Karpas-422 (cell line): ENCODE measurements at regions not wholly inside any gene's neighbourhood (a gene's known extent, or its start where the extent isn't known, plus 50 kb on each side); places are given as distances from the start of the nearest gene placed in this dataset.

Experiments
- DNase-seq: peaks from one replicate; pipeline ENCODE4 v3.0.0-alpha.2; 2015
- H2AFZ ChIP-seq: fragments of 200-600 bp; sonication (generic); 2 replicates; pipeline ENCODE4 v1.6.1; 2014; ENCODE audit warnings: antibody characterized with exemption, low read length, mixed read lengths
- H3K27ac ChIP-seq: fragments of 200-600 bp; sonication (generic); 2 replicates; pipeline ENCODE4 v1.5.1; 2014; ENCODE audit warnings: mild to moderate bottlenecking, low read length, moderate library complexity
- H3K27me3 ChIP-seq: fragments of 200-600 bp; sonication (generic); 2 replicates; pipeline ENCODE4 v1.6.1; 2014; ENCODE audit warnings: low read length, mixed read lengths
- H3K36me3 ChIP-seq: fragments of 200-600 bp; sonication (generic); 2 replicates; pipeline ENCODE4 v1.6.1; 2014; ENCODE audit warnings: low read length, mixed read lengths; ENCODE audit not compliant: insufficient read depth
- H3K4me1 ChIP-seq: fragments of 200-600 bp; sonication (generic); 2 replicates; pipeline ENCODE4 v1.6.1; 2014; ENCODE audit warnings: mild to moderate bottlenecking, low read length, mixed read lengths
- H3K4me2 ChIP-seq: fragments of 200-600 bp; sonication (generic); 2 replicates; pipeline ENCODE4 v1.6.1; 2014; ENCODE audit warnings: low read length, low read depth, mild to moderate bottlenecking; ENCODE audit not compliant: poor library complexity, severe bottlenecking
- H3K4me3 ChIP-seq: fragments of 200-600 bp; sonication (generic); 2 replicates; pipeline ENCODE4 v1.5.1; 2014; ENCODE audit warnings: mild to moderate bottlenecking, antibody characterized with exemption, low read length, mixed read lengths
- H3K79me2 ChIP-seq: fragments of 200-600 bp; sonication (generic); 2 replicates; pipeline ENCODE4 v1.6.1; 2014; ENCODE audit warnings: mild to moderate bottlenecking, low read length, mixed read lengths
- H3K9ac ChIP-seq: fragments of 200-600 bp; sonication (generic); 2 replicates; pipeline ENCODE4 v1.6.0; 2014; ENCODE audit warnings: low read length
- H3K9me2 ChIP-seq: fragments of 200-600 bp; sonication (generic), shearing (Covaris generic); replicated peaks from 2 replicates; pipeline ENCODE4 v1.6.0; 2014; ENCODE audit warnings: mild to moderate bottlenecking, low read length, moderate library complexity; ENCODE audit not compliant: insufficient read depth
- H3K9me3 ChIP-seq: fragments of 300-700, 200-600 bp; sonication (generic); 2 replicates; pipeline ENCODE4 v1.6.1; 2014; ENCODE audit warnings: low read length, mixed read lengths
- H4K20me1 ChIP-seq: fragments of 200-600 bp; sonication (generic); 2 replicates; pipeline ENCODE4 v1.6.1; 2014; ENCODE audit warnings: mild to moderate bottlenecking, antibody characterized with exemption, low read length, low read depth; ENCODE audit not compliant: insufficient read depth

DNA sequence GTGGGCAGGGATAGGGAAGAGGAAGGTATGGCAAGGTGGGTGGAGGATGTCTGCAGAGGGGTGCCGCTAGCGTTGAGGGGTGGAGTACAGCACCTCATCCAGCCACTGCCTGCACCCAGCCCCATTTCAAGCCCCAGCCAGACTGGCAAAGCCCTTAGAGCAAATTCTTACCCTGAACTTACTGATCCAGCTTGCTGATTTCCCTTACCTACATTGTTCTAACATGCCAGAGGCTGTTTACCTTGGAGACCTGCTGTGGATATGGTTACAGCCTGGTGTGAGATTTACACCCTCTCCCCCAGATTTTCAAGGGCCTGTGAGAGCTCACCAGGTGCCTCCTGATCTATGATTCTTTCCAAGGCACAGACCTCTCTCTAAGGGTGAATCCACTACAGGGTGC is 86.0 kb downstream of the ZNF726 start:
- Histone ChIP-seq H3K9me3 (peaks cover 10% of the 10 kb centered on the region; the same call in 1 of the 2 replicates), H3K27ac (no peak overlapping the region), H2AFZ (no peak overlapping the region), H3K79me2 (no peaks in the 10 kb centered on the region), H4K20me1 (no peaks in the 10 kb centered on the region), H3K4me3 (no peak overlapping the region), H3K27me3 (no peaks in the 10 kb centered on the region), H3K36me3 (no peaks in the 10 kb centered on the region), H3K4me1 (no peaks in the 10 kb centered on the region), H3K9me2 (no peaks in the 10 kb centered on the region), H3K9ac (no peak overlapping the region), H3K4me2 (no peak overlapping the region)
- DNase-seq = no peak

DNA sequence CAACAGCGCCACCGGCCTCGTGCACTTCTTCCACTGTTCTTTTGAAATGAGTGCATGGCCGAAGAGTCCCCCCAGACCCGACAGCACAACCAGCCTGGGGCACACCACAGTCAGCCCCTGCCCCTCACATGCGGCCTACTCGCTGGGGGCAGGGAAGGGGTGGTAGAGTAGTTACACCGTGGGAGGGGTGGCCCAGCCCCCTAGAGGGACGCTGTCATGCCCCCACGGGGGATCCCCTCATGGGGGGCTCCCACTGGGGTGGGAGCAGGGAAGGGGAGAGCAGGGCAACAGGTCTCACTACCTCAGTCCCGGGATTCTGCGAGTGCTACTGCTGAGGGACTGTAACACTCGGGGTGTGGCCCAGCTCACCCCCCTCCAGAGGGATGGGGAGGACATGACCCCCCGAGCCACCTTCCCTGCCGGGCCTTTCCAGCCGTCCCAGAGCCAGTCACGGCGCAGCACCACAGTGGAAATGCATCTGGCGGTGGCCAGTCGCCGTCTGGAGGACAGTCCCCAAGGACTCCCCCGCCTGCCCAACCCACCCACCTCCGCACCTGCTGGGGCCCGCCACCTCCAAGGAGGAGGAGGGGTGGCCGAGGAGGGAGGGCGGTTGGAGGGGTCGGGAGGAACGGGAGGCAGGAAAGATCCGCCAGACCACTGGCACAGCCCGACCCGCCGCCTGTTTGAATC is 84.6 kb upstream of the ZNF254 start:
- no peaks in the 10 kb centered on the region for H3K79me2 ChIP-seq
- H3K9me2 ChIP-seq = no peaks in the 10 kb centered on the region
- H3K27me3 ChIP-seq = no peaks in the 10 kb centered on the region
- H3K9ac ChIP-seq = no peak overlapping the region
- no peaks in the 10 kb centered on the region for H3K4me1 ChIP-seq
- no peak overlapping the region for H2AFZ ChIP-seq
- no peak overlapping the region for H3K4me3 ChIP-seq
- no peak for DNase-seq
- no peak overlapping the region for H3K27ac ChIP-seq
- peaks cover 9% of the 10 kb centered on the region; the same call in 1 of the 2 replicates for H3K9me3 ChIP-seq
- H3K4me2 ChIP-seq = no peak overlapping the region
- H3K36me3 ChIP-seq = no peaks in the 10 kb centered on the region
- no peaks in the 10 kb centered on the region for H4K20me1 ChIP-seq

DNA sequence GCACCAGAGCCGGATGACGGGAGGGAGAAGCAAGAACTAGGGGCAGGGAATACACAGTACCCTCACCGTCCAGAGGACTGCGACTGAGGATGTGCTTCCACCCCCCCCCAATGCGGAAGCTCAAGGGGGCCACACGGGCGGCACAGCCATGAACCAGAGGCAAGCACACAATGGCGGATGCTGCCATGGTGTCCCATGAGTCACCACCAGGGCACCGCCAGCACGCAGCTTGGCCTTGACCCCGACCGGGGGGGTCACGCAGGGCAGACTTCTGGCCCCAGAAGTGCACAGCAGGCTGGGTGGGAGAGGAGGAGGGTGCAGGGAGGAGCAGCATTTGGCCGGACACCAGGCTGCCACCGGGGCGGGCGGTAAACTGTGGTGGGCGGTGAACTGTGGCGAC is 83.5 kb upstream of the ZNF254 start:
- Histone ChIP-seq H3K9ac (no peak overlapping the region), H3K4me3 (no peak overlapping the region), H3K9me3 (peaks cover 3% of the 10 kb centered on the region; the same call in 1 of the 2 replicates), H4K20me1 (no peaks in the 10 kb centered on the region), H3K27ac (no peak overlapping the region), H3K79me2 (no peaks in the 10 kb centered on the region), H3K27me3 (no peaks in the 10 kb centered on the region), H2AFZ (no peak overlapping the region), H3K4me1 (no peaks in the 10 kb centered on the region), H3K9me2 (no peaks in the 10 kb centered on the region), H3K36me3 (no peaks in the 10 kb centered on the region), H3K4me2 (no peak overlapping the region)
- DNase-seq = no peak

DNA sequence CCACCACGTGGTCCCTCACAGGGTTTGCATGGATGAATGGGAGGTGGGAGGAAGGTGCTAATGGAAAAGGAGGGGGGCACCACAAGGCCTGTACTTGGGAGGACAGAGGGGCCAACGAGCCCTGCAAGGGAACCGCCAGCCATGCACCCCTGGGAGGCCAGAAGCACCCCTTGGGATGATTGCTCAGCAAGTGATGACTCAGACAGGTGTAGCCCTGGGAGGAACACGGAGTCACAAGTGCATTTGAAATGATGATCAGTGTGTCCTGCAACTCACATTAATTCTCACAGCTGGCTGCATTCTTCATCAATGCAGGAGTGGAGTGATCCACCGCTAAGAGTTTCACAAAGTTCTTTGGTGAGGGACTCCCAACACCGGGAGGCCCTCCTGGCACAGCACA is 82.8 kb upstream of the ZNF254 start:
- Histone ChIP-seq H4K20me1 (no peaks in the 10 kb centered on the region), H3K9me2 (no peaks in the 10 kb centered on the region), H3K36me3 (no peaks in the 10 kb centered on the region), H3K9ac (no peak overlapping the region), H3K4me1 (no peaks in the 10 kb centered on the region), H3K27ac (no peak overlapping the region), H3K9me3 (peaks cover 3% of the 10 kb centered on the region; the same call in 1 of the 2 replicates), H3K79me2 (no peaks in the 10 kb centered on the region), H2AFZ (no peak overlapping the region), H3K27me3 (no peaks in the 10 kb centered on the region), H3K4me2 (no peak overlapping the region), H3K4me3 (no peak overlapping the region)
- DNase-seq = no peak

DNA sequence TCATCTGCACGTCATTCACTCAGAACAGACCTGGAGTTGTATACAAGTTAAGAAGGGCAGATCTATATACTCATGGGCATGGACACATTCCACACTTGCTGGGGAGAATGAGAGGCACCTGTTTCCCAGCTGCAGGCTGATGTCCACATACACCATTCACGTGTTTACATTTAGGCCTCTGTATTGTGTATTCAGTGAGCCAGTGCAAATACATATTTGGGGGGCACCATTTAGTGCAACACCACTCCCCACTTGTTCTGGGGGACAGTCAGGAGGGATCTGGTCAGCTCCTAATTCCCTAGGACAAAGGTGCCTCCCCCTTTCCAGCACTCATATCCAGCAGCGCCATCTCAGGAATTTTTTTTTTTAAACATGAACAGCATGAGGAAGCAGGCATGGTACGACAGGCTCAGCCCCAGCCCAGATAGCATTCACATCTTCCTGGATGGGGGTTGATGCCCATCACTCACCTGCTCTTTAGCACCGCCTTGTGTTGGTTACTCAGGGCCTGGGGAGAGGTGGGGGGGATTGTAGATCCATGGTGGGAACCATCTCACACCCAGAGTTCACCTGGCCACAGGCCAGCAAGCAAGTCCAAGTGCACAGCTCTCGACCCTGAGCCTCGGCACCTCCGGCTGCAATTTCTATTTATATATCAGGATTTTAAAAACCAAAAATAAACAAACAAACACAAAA is 56.9 kb upstream of the ZNF254 start:
- H3K36me3 ChIP-seq = no peaks in the 10 kb centered on the region; the same call in 1 of the 2 replicates
- no peaks in the 10 kb centered on the region for H3K27me3 ChIP-seq
- H3K9me3 ChIP-seq = no peaks in the 10 kb centered on the region
- no peaks in the 10 kb centered on the region for H3K9me2 ChIP-seq
- DNase-seq = no peak
- peaks cover 18% of the 10 kb centered on the region for H3K79me2 ChIP-seq
- no peak overlapping the region for H2AFZ ChIP-seq
- no peak overlapping the region for H3K9ac ChIP-seq
- H3K27ac ChIP-seq = no peak overlapping the region
- no peak overlapping the region for H3K4me2 ChIP-seq
- no peak overlapping the region for H3K4me3 ChIP-seq
- peaks cover 8% of the 10 kb centered on the region for H3K4me1 ChIP-seq
- no peaks in the 10 kb centered on the region for H4K20me1 ChIP-seq

DNA sequence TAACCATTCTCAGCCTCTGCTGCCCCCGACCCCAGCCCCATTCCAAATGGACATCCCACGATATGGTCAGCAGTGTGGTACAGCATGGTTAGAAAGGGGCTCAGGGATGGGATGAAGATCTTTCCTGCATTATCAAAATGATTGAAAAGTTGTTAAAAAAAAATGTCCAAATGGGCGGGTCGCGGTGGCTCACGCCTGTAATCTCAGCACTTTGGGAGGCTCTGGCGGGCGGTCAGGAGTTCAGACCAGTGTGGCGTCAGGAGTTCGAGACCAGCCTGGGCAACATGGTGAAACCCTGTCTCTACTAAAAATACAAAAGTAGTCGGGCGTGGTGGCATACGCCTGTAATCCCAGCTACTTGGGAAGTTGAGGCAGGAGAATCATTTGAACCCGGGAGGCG is 54.3 kb upstream of the ZNF254 start:
- peak overlapping the region; percentile 61 for H3K4me2 ChIP-seq
- H3K79me2 ChIP-seq = peaks cover 44% of the 10 kb centered on the region
- H3K36me3 ChIP-seq = peaks cover 19% of the 10 kb centered on the region
- peaks cover 9% of the 10 kb centered on the region for H3K4me1 ChIP-seq
- no peak overlapping the region for H3K27ac ChIP-seq
- H3K27me3 ChIP-seq = no peaks in the 10 kb centered on the region
- H3K9me2 ChIP-seq = no peaks in the 10 kb centered on the region
- peak overlapping the region; percentile 92 for H3K4me3 ChIP-seq
- no peak for DNase-seq
- H3K9ac ChIP-seq = peak overlapping the region; percentile 44
- H2AFZ ChIP-seq = 0 out of 2 replicates have a peak overlapping the region, but pooled peaks have one; percentile 42
- H3K9me3 ChIP-seq = no peaks in the 10 kb centered on the region
- H4K20me1 ChIP-seq = no peaks in the 10 kb centered on the region

DNA sequence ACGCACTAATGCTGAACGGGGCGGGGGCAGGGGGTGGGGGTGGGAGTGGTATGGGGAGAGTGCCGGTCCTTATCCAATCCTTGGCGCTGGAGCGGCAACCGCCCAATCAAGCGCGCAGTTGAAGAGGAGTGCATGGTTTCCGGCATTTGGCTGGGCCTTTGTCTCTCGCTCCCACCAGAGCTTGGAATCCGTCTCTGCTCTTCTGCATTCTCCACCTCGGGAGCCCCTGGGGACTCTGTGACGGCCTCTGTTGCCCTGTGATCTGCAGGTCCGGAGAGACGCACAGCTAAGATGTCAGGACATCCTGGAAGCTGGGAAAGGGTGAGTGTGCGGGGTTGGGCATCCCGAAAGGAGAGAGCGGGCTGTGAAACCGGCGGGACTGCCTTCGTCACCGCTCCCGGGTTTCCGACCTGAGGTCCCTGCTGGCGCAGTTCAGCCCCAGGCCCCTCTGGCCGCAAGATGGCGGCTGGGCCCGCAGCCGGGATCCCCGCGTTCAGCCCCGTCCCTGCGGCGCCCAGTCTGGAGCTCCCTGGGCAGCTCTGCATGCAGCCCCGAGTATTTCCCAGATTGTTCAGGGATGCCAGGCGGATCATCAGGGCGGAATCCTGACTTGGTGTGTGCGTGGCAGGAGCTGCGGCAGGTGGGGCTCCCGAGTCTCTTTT is 53.6 kb upstream of the ZNF254 start:
- Histone ChIP-seq H3K4me2 (peak overlapping the region; percentile 85), H3K27ac (peak overlapping the region; percentile 59), H2AFZ (peak overlapping the region; percentile 72), H3K79me2 (peaks cover 52% of the 10 kb centered on the region), H3K27me3 (no peaks in the 10 kb centered on the region), H4K20me1 (no peaks in the 10 kb centered on the region), H3K9ac (peak overlapping the region; percentile 92), H3K4me1 (peaks cover 9% of the 10 kb centered on the region), H3K9me2 (no peaks in the 10 kb centered on the region), H3K9me3 (no peaks in the 10 kb centered on the region), H3K36me3 (peaks cover 26% of the 10 kb centered on the region), H3K4me3 (peak overlapping the region; percentile 92)
- DNase-seq = peak; percentile 95

DNA sequence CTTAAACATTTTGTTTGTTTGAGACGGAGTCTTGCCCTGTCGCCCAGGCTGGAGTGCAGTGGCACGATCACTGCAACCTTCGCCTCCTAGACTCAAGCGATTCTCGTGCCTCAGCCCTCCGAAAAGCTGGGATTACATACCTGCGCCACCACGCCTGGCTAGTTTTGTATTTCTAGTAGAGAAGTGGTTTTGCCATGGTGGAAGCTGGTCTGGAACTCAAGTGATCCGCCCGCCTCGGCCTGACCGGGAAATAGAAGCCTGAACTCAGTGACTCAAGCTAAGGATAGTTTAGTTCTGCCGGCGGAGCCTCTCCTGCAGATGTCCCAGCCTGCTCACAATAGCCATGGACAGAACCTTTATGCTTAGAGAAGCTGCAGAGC is 53.0 kb upstream of the ZNF254 start:
- no peaks in the 10 kb centered on the region for H3K27me3 ChIP-seq
- peak overlapping the region; percentile 72; the same call in 1 of the 2 replicates for H2AFZ ChIP-seq
- no peaks in the 10 kb centered on the region for H4K20me1 ChIP-seq
- DNase-seq = peak; percentile 73
- H3K4me3 ChIP-seq = peak overlapping the region; percentile 92
- peaks cover 9% of the 10 kb centered on the region for H3K4me1 ChIP-seq
- peaks cover 57% of the 10 kb centered on the region for H3K79me2 ChIP-seq
- H3K9me3 ChIP-seq = no peaks in the 10 kb centered on the region
- peaks cover 31% of the 10 kb centered on the region for H3K36me3 ChIP-seq
- peak overlapping the region; percentile 59 for H3K27ac ChIP-seq
- no peaks in the 10 kb centered on the region for H3K9me2 ChIP-seq
- H3K4me2 ChIP-seq = peak overlapping the region; percentile 85
- H3K9ac ChIP-seq = peak overlapping the region; percentile 92
